HG03064 (cell line): ENCODE measurements at regions not wholly inside any gene's neighbourhood (a gene's known extent, or its start where the extent isn't known, plus 50 kb on each side); places are given as distances from the start of the nearest gene placed in this dataset.

Experiments used
- ATAC-seq: cut with Tn5 transposase; IDR thresholded peaks from one replicate; pipeline ENCODE4 v1.9.1; 2021; ENCODE audit warnings: low read depth; ENCODE audit not compliant: unreplicated experiment

DNA sequence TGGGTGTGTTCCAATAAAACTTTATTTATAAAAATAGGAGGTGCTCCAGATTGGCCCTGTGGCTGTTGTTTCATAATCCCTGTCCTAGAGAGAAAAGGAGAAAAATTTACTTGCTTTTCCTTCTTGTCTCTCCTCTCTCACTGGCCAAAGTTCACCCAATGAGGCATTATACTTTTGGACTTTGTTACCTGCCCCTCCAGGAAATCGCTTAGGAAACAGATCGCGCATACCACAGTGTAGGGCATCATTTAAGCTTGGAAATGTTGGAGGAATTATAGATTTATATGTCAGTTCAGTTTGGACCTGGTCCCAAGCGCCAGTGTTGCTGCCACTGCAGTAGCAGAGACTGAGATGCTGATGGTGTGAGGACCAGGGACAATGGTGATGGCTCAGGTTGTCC, 337.6 kb upstream of the NR3C2 start:
- no peak for ATAC-seq

DNA sequence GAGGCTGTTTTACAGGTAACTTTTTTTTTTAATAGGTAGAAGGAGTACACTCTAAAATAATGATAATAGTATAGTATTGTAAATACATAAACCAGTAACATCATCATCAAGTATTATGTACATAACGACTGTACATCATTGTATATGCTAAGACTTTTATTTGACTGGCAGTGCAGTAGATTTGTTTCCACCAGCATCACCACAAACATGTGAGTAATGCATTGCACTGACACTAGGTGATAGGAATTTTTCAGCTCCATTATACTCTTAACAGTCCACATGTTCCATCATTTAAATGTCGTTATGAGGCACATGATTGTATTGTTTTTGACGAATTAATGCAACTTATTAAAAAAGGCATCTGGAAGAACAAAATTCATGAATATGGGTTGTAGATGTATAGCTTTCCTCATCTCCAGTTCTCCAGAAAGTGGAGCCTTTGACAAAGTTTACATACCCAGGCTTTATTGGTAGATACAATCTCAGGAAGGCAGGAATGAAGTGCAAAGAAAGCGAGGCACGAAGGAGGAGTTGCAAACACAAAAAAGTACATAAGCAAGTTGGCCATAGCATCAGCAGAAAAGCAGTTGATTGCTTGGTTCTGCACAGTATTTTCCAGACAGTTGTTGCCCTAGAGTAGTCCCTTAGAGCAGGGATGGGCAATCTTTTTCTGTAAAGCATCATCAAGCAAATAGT, 336.9 kb upstream of the NR3C2 start:
- ATAC-seq: no peak

DNA sequence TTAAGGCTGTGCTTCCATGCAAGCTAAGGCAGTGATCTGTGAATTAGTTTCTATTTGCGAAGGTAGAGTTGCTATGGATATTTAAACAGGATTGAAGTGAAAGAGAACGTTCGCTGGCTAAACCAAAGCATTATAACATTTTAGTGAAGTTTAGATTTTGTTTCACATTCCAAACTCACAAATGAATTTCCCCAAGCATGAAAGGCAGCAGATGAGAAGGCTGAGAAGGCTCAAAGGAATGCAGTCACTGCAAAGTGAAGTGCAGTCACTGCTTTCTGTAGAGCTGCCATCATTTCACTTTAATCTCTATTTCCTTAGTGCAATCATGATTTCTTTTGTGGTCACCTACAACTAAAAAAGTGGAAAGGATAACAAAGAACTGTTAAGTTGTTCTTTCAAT, 334.7 kb upstream of the NR3C2 start:
- no peak for ATAC-seq

DNA sequence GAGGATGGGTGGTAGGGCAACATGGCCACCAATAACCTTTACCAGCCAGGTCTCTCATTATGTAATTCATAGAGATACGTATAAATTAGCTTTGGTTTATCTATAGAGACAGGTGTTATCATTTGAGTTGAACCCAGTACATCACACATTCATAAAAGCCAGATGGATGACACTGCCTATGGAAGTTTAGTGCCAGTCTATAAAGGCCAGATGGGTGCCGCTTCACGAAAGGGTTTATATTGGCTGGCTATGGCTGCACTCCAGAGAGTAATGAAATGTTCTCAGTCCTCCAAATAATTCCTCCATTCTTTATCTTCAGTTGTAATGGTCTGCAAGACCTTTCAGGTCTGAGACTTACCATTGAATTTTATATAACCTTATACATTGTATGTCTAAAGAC, 331.9 kb upstream of the NR3C2 start:
- ATAC-seq: no peak

DNA sequence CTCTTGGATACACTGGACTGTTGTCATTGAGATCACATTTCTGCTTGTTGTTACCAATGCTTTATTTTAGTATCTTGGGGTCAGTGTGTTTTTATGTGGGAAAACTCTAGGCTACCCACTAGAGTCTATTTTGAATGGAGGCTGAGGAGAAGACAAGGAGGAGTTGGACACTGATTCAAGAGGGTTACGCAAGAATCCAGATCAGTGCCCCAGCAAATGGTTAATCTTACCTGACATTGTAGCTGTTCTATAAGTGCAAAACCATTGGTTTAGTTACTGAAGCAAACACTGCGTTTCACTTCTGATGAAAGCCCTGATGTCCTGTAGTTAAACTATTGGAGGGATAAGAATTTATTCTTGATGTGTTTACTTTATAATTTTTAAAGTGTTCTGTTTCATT, 331.1 kb upstream of the NR3C2 start:
- no peak for ATAC-seq

DNA sequence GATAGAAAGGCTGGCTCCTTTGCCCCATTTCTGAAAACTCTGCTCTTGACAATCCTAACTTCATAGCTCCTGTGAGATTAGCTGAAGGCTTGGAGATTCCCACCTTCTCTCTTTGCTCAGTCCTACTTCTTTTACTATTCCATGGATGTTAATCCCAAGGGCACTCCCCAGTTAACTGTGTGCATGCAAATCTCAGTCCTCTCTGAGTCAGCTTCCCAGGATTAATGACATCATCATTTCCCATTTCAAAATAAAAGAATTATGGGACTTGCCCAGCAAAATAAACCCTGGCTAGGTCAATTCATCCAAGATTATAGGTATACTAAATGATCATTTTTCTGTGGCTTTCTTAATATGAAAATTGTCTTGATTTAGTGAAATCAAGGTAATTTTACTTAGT, 328.6 kb upstream of the NR3C2 start:
- ATAC-seq: no peak

DNA sequence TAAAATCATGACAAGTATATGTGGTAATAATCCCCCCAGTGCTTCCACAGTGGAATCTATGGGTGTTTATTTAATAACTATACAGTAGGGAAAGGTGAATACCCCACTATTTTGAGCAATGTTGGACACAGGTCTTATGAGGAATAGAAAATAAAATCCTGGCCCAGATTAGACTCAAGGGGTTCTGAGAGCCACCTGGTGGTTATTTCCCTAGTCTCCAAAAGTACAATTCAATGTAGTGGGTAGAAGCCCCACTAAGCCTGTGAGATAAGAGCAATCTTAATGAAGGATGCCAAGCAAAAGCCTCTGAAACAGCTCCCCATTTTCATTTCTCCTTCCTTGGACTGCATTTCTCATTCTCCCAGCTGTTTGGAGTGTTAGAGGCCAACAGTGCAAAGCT, 328.2 kb upstream of the NR3C2 start:
- ATAC-seq: no peak

DNA sequence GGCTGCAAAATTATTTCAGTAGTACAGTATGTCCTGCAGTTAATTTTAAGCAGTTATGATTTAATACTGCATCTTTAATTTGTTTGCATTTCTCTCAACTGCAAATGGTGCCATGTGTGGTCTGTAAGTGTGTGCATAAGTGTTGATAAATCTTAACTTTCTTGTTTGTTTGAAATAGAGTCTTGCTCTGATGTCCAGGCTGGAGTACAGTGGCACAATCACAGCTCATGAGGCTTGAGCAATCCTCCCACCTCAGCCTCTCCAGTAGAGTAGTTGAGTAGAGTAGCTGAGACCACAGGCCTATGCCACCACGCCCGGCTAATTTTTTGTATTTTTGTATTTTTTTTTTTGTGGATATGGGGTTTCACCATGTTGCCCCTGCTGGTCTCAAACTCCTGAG, 322.5 kb upstream of the NR3C2 start:
- ATAC-seq: no peak

DNA sequence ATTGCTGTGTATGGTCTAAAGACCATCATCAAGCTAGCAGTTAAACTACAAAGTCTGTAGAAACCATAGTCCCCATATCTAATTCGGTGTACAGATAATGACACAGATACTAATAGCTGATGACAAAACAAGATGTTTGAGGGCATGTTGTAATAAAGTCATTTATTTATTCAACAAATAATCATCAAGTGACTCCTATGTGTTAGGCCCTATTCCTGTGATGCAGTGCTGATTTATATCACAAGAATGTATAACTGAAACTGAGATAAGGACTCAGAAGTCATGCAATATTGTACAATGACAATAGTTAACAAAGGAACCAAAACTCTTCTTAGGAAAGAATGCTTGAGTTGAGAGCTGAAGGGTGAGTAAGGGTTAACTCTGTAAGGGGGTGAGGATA, 315.0 kb upstream of the NR3C2 start:
- no peak for ATAC-seq

DNA sequence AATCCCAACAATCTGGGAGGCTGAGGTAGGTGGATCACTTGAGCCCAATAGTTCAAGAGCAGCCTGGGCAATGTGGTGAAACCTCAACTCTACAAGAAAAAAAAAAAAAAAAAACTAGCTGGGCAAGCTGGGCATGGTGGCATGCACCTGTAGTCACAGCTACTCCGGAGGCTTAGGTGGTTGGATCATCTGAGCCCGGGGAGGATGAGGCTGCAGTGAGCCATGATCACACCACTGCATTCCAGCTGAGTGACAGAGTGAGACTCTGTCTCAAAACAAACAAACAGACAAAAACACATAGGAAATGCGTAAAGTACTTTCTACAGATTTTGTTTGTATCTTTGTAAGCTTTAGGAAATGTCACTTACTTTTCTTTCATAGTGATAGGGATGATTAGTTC, 307.2 kb upstream of the NR3C2 start:
- ATAC-seq: no peak

DNA sequence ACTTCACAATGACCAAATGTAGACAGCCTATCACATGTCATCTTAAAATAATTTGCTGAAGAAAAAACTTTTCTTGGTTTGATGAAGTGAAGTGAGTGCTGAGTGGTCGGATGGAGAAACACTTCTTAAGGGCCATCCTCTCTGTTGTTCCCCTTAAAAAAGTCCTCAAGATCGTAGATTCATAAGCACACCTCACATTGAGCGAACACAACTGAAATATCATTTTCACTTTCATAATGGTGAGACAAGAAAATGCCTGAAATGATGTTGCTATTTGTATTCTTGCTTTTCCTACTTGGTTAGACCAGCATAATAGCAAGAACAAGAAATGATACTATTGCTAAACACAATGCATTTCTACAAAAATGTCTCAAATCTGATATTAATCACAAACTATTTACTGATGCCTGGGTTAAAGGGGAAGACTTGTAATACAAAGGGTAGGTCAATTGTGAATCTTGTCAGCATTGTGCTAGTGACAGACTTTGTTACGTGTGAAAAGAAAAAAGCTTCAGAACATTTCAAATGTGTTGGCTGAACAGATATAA, 305.6 kb upstream of the NR3C2 start:
- no peak for ATAC-seq

DNA sequence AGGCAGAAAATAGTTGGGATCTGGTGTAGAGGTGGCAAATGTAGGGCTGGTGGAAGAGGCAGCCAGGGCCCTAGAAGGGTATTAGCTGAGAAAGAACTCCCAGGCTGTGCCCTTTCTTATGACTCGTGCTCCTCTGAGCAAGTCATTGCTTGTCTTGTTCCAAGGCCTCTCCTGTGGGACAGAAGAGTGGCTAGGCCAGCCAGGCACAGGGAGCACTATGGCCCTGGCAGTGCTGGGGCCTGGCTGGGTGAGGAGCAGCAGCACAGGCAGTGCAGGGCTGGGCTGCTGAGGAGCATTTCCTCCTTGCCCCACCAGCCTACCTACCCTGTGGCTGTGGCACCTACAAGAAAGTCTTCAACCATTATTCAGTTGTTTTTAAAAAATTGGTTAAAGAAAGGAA, 298.5 kb upstream of the NR3C2 start:
- ATAC-seq: no peak

DNA sequence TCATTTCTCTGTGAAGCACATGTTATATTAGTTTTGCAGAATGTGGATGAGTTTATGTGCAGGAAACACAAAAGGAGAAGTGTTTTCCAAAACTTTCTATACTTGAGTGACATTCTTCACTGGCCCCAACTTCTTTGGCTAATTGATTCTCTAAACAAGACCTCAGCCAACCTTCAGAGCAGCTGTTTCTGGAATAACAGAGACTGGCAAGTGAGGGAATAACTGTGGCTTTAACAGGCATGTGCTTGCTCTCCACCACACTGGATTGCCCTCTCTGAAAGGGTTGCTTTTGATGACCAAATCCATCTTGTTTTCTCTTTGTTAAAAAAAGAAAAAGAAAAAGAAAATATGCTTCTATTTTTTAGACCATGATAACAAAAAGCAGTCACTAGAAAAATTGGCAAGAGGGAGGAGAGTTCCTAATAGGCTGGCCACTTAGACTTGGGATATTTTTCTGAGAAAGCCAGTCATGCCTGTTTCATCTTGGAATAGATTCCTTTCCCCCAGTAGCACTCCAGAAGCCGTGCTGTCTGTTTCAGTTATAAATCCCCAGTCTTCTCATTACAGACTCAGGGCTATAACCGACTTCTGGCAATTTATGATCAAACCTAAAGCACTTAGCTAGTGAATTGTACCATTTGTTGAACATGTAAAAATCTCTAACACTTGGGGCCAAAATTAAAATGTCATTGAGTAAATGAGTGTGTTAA, 295.0 kb upstream of the NR3C2 start:
- ATAC-seq: no peak

DNA sequence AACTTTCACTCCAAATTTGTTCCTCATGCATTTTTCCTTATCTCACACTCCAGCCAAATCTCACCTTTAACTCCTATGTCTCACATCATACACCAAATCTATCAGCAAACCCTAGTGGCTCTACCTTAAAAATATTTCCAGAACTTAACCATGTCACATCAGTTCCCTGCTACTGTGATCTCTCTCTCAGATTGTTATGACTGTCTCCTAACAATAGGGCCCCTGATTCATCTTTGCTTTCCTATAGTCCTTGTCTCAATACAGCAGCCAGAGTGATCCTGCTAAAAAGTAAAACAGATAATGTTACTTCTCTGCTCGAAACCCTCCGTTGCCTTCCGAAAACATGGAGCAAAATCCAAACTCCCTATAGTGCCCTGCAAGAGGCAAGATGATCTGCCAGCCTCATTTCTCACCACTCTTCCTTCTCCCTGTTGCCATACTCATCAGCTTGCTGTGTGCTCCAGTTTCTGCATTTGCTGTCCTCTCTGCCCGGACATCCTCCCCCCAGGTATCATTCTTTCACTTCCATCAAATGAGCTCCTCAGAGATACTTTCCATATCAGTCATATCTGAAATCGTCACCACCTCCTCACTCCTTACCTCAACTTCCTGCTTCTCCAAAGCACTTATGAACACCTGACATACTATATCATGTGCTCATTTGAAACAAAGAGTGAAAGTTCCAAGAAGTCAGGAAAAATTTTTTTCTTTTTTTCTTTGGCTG, 293.4 kb upstream of the NR3C2 start:
- no peak for ATAC-seq

DNA sequence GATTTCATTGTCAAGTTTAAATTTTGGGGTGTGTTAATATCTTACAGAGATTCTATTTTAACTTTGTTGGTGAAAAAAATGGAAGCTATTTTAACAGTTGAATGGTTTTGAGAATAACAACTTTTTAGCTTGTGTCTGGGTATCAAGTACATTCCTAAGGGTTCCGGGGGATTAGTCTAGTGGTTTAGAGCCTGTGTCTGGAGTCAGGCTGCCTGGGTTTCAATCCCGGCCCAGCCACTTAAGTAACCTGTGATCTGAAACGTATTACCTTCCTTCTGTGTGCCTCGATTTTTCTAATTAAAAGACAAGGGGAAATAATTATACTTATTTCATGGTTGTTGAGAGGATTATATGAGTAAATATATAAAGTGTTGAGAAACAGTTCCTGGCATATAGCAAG, 288.6 kb upstream of the NR3C2 start:
- ATAC-seq: no peak

DNA sequence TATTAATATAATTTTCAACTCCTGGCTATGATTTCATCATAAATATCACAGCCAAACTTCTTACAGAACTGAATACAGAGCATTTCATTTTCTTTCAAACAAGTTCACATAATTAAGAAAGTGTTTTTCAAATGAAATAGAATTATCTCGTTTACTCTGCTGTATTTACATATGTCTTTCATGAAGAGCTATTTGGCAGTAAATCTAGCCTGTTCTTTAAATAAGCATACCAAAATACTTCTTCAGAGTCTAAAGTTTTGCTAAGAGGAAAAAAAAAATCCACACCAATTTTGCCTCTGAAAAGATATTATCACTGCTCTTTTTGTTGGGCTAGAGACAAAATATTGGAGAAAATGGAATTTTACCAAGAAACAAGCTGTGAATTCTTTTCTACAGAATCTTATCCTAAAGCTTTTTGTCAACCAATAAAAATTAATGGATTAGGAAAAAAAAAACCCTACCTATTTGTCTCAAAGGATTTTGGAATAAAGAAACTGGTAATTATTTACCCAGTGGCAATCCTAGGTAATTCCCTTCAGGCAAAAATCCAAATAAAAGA, 287.9 kb upstream of the NR3C2 start:
- no peak for ATAC-seq

DNA sequence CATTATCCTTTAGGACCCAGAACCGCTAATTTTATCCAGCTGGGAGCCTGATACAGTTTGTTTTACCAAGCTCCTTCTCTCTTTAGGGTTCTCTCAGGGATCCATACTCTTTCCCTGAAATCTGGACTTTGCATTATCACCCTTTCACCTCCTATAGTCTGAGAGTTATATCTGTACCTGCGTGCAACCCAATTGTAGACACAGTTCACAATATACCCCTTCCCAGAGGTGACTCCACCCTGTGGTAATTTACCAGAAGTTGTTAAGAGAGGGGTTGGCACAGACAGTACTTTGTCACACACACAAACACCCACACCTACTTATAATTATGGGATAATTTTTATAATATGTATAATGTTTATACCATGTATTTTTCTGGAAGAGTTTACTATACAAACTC, 275.8 kb upstream of the NR3C2 start:
- ATAC-seq: no peak

DNA sequence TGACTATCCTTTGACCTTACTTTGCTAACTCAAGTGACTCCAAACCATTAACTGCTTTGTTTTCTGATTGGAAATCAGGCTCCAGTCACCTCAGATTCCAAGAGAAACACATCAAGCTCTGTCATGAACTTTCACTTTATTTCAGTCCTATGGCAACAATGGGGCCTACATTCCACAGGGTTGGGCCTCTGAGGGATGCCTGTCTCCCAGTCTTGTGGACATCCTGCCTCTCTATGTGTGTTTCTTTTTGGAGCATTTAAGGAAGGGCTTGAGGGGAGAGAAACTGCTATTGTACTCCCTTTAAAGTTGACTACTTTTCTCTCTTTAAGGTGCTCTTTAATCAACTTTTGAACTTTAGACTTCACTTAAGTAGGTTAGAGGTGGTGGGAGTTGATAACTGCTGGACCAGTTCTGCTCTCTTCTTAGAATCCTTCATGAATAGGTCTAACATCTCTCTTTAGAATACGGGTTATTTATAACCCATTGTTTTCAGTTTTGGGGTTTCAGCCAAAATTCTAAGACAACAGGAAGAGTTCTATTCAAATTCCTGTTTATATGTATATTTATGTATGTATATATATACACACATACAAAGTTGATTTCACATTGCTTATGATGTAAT, 274.3 kb upstream of the NR3C2 start:
- no peak for ATAC-seq

DNA sequence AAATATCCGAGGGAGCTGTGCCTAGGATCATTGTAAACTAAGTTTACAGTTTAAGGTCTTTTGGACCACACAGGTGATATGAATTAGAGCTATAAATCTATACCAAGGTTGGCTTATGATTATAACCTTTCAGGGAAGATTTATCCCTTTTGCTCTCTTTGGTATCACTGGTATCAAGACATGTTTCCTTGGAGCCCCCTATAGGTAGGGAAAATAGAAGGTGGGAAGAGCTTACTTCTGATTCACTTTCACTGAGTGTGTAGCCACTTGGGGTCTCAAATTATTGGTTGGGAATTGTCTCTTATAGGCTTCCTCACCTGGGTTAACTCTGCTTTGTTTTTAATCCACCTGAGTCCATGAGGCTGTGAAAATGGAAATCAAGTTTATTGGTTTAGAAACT, 262.1 kb upstream of the NR3C2 start:
- no peak for ATAC-seq

DNA sequence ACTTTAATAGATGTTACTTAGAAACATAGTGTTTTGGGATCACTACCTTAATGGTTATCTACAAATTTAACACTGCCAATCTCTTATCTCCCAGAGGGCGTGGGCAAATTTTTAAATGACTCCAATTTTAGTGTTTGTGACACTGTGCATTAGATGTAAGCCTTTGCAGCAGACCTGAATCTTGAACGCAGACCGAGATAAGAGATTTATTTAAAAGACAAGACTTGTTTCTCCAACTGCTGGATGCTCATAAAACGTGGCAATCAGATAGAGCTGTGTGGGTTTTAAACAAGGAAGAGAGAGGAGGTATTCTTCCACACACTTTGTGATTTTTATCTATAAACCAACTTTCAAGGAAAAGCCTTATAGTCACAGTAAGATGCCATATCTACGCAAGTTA, 252.5 kb upstream of the NR3C2 start:
- no peak for ATAC-seq
